LNCaP clone FGC (cell line): ENCODE measurements at regions not wholly inside any gene's neighbourhood (a gene's known extent, or its start where the extent isn't known, plus 50 kb on each side); places are given as distances from the start of the nearest gene placed in this dataset.

Experiments
- DNase-seq: peaks from one replicate; pipeline ENCODE4 v3.0.0-alpha.2; 2011; ENCODE audit warnings: low read depth
- H3K4me3 ChIP-seq: 2 replicates; pipeline ENCODE4 v1.5.1; 2011; ENCODE audit warnings: mild to moderate bottlenecking, low read depth, low read length, control low read depth
- TF ChIP-seq, protein P1 (sequence below): IDR thresholded peaks from 2 replicates; pipeline ENCODE4 v1.5.1; 2012; ENCODE audit warnings: mild to moderate bottlenecking; ENCODE audit not compliant: control insufficient read depth, insufficient read depth; ENCODE audit errors: extremely low read depth

- TF ChIP-seq, protein P1, sequence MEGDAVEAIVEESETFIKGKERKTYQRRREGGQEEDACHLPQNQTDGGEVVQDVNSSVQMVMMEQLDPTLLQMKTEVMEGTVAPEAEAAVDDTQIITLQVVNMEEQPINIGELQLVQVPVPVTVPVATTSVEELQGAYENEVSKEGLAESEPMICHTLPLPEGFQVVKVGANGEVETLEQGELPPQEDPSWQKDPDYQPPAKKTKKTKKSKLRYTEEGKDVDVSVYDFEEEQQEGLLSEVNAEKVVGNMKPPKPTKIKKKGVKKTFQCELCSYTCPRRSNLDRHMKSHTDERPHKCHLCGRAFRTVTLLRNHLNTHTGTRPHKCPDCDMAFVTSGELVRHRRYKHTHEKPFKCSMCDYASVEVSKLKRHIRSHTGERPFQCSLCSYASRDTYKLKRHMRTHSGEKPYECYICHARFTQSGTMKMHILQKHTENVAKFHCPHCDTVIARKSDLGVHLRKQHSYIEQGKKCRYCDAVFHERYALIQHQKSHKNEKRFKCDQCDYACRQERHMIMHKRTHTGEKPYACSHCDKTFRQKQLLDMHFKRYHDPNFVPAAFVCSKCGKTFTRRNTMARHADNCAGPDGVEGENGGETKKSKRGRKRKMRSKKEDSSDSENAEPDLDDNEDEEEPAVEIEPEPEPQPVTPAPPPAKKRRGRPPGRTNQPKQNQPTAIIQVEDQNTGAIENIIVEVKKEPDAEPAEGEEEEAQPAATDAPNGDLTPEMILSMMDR = no peak
- no peak overlapping the region for H3K4me3 ChIP-seq
- no peak for DNase-seq
These were observed 98.2 kb downstream of the GLRX3 start for GRCh38 chr10:130234171-130234965.

- no peak for DNase-seq
- TF ChIP-seq, protein P1 = no peak
- H3K4me3 ChIP-seq = no peak overlapping the region
These were observed 100.5 kb downstream of the GLRX3 start for GRCh38 chr10:130236711-130237110.

DNA sequence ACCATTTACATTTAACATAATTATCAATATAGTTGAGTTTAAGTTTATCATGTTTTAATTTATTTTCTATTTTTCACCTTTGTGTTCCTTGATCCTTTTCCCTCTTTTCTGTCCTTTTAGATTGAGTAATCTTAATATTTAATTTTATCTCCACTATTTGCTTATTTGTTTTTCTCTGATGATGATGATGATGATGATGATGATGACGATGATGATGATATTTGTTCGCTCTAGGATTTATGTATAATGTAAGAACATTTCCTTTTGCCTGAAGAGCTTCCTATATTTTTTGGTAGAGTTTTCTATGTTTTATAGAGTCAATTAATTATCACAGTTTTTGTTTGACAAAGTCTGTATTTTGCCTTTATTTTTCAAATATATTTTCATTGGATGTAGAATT is 104.2 kb downstream of the GLRX3 start:
- no peak for DNase-seq
- TF ChIP-seq, protein P1 = no peak
- no peak overlapping the region for H3K4me3 ChIP-seq

- no peak overlapping the region for H3K4me3 ChIP-seq
- no peak for DNase-seq
- TF ChIP-seq, protein P1 = no peak
These were observed 106.3 kb downstream of the GLRX3 start for GRCh38 chr10:130242513-130242912.

DNA sequence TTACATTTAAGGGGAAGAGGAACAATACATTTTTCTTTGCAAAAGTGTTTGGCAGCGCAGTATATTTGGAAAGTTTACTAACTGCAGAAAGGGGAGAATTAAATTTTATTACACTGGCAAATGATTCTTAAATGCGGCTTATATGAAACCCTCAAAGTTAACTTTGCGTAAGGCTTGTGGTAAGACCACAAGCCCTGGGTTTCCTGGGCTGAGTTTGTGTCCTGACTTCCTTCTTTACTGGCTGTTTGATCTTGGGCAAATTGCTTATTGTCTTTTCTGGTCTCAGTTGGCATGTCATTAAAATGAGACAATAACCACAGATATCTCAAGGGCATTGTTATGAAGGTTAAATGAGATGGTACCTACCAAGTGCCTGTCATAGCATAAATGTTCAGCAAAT is 106.8 kb downstream of the GLRX3 start:
- no peak for DNase-seq
- TF ChIP-seq, protein P1 = no peak
- no peak overlapping the region for H3K4me3 ChIP-seq

DNA sequence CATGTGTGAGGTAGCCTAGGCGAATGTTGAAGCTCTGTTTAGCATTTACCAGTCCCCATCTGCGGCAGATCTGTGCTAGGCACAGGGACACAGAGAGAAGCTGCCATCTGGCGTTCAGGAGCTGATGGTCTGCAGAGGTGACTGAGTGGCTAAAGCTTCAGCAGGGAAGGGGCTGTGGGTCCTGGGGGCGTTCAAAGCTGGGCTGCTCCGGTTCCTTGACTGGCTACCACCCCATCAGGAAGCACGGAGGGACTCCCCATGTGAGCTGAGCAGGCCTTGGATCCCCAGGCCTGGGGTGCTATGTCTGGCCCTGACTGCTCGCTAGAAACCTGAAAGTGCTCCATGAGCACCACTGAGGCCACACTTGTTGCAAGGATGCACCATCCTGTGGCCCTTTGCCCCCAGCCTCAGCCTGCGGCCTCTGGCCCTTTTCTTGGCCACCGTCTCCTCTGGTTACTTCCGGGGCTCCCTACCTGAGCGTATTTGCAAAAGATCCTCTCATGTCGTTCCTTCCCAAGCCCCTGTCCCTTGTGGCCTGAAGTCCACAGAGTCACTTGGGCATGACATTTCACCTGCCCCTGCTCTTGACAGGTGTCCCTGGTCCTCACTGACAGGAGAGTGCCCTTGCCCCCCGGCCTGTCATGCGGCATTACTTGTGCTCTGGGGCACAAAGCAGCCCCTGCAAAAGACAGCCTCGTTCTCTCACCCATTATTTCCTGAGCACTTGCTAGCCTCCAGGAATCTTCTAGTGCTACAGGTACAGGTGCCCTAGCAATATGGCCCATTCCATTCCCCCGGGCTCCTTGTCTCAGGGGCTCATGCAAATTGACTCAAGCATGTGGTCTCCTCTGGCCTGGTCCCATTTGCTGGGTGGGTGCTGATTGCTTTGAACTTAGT is 108.1 kb downstream of the GLRX3 start:
- TF ChIP-seq, protein P1 = no peak
- no peak overlapping the region for H3K4me3 ChIP-seq
- DNase-seq = no peak
